ENCODE measurements at regions not wholly inside any gene's neighbourhood (a gene's known extent, or its start where the extent isn't known, plus 50 kb on each side); places are given as distances from the start of the nearest gene placed in this dataset.

DNA sequence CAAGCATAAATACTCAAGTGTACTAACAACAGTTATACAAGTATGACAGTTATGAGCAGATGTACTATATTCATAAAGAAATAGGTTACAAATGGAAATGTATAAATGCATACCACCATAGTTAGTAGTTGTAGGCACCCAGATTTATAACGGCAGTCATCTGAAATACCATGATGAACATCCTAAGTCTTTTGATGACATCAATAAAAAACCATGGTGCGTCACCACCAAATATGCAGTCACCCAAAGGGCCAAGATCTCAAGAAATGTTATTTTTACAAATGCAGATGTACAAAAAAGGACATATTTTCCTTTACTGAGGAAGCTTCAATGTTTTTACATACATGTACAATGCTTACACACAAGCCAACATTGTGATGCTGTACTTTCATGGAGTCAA lies 70.8 kb upstream of the XPA start:
- Histone ChIP-seq H3K27ac (no peak overlapping the region), H3K27me3 (peaks cover 0 to 41% (median 3%) of the 10 kb centered on the region in 3 donors), H3K4me3 (no peak overlapping the region), H3K36me3 (no peaks in the 10 kb centered on the region), H3K9me3 (no peaks in the 10 kb centered on the region), H3K4me1 (no peaks in the 10 kb centered on the region)
- intact Hi-C loops (cut with DNase I; ENCODE audit: low total_unique reads), result no loop called here
- WGBS, 5 donors, result 90 to 98% (median 92%) methylated on average over 2 of the region's 2 CpGs
- TF ChIP-seq, protein P1, sequence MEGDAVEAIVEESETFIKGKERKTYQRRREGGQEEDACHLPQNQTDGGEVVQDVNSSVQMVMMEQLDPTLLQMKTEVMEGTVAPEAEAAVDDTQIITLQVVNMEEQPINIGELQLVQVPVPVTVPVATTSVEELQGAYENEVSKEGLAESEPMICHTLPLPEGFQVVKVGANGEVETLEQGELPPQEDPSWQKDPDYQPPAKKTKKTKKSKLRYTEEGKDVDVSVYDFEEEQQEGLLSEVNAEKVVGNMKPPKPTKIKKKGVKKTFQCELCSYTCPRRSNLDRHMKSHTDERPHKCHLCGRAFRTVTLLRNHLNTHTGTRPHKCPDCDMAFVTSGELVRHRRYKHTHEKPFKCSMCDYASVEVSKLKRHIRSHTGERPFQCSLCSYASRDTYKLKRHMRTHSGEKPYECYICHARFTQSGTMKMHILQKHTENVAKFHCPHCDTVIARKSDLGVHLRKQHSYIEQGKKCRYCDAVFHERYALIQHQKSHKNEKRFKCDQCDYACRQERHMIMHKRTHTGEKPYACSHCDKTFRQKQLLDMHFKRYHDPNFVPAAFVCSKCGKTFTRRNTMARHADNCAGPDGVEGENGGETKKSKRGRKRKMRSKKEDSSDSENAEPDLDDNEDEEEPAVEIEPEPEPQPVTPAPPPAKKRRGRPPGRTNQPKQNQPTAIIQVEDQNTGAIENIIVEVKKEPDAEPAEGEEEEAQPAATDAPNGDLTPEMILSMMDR (IDR thresholded peaks at IDR 0.05), result no peak
- TF ChIP-seq POLR2AphosphoS5 (IDR thresholded peaks at IDR 0.05) (no peak), EP300 (IDR thresholded peaks at IDR 0.05) (no peak), POLR2A (IDR thresholded peaks at IDR 0.05) (no peak)
- DNase-seq, result no peak

- no peak overlapping the region for H3K4me3 ChIP-seq
Observed at GRCh38 chr9:97768746-97769145, 71.6 kb upstream of the XPA start.

DNA sequence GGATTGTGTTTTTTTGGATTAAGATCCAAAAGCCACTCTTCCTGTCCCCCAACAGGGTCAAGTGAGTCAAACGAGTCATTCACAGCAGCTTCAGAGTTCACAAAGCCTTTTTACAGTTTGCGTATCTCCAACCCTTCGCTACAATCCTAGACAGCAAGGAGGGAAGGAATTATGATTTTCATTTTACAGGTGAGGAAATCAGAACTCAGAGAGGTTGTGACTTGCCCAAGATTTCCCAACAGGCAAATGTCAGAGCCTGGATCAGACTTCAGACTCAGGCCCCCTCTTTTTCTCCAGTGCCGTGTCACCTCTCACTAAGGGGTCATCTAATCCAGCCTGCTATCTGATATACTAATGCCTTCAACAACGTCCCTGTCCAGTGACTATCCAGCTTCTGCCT lies 72.1 kb upstream of the XPA start:
- no peaks in the 10 kb centered on the region for H3K36me3 ChIP-seq
- peaks cover 0 to 39% (median 0%) of the 10 kb centered on the region in 3 donors for H3K27me3 ChIP-seq
- no peak overlapping the region for H3K27ac ChIP-seq
- H3K4me1 ChIP-seq, result peaks cover 0 to 6% (median 2%) of the 10 kb centered on the region in 4 donors
- TF ChIP-seq EP300 (IDR thresholded peaks at IDR 0.05), result no peak
- TF ChIP-seq POLR2A (IDR thresholded peaks at IDR 0.05), result no peak
- TF ChIP-seq POLR2AphosphoS5 (IDR thresholded peaks at IDR 0.05), result no peak
- TF ChIP-seq, protein P1 (IDR thresholded peaks at IDR 0.05), result no peak
- H3K9me3 ChIP-seq, result no peaks in the 10 kb centered on the region
- DNase-seq, result no peak
- intact Hi-C loops (cut with DNase I; ENCODE audit: low total_unique reads), result no loop called here
- 51 to 62% (median 58%) methylated on average over 5 of the region's 5 CpGs for WGBS, 5 donors
- no peak overlapping the region for H3K4me3 ChIP-seq

More at GRCh38 chr9:97768746-97769145, 71.6 kb upstream of the XPA start:
- no peak for DNase-seq
- Histone ChIP-seq H3K36me3 (no peaks in the 10 kb centered on the region), H3K4me1 (peaks cover 0 to 6% (median 1%) of the 10 kb centered on the region in 4 donors), H3K27ac (no peak overlapping the region), H3K27me3 (peaks cover 0 to 44% (median 3%) of the 10 kb centered on the region in 3 donors), H3K9me3 (no peaks in the 10 kb centered on the region)
- intact Hi-C loops (cut with DNase I; ENCODE audit: low total_unique reads), result no loop called here
- TF ChIP-seq POLR2AphosphoS5 (IDR thresholded peaks at IDR 0.05) (no peak), POLR2A (IDR thresholded peaks at IDR 0.05) (no peak), EP300 (IDR thresholded peaks at IDR 0.05) (no peak)
- TF ChIP-seq, protein P1 (IDR thresholded peaks at IDR 0.05), result no peak
- WGBS, 5 donors, result 66 to 79% (median 78%) methylated on average over 7 of the region's 7 CpGs

DNA sequence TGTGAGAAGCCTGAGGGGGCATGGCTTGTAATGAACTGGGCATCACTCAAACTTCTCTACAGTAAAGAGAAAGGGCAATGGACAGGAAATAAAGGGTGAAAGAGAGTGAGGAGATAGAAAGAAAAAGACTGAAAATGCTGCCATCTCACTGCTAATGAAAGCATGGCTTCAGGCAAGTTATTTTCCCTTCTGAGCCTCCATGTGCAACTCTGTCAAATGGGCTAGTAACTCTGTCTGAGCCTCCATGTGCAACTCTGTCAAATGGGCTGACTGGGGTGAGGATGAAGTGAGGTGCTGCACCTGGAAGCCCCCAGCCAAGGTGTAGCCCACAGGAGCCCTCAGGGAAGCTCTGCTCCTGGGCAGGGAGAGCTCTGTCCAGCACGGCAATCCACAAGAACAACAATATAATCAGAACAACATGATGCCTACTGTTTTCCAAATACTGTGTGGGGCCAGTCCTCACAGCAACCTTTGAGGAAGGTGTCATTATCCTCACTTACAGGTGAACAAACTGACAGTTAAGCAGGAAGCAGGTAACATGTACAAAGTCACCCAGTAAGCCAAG lies 73.8 kb upstream of the XPA start:
- peaks cover 0 to 6% (median 2%) of the 10 kb centered on the region in 4 donors for H3K4me1 ChIP-seq
- H3K27me3 ChIP-seq, result peaks cover 0 to 39% (median 0%) of the 10 kb centered on the region in 3 donors
- no peak overlapping the region for H3K4me3 ChIP-seq
- H3K9me3 ChIP-seq, result no peaks in the 10 kb centered on the region
- H3K36me3 ChIP-seq, result no peaks in the 10 kb centered on the region
- DNase-seq, result no peak
- intact Hi-C loops (cut with DNase I; ENCODE audit: low total_unique reads), result no loop called here
- 50 to 67% (median 54%) methylated on average over 1 of the region's 1 CpG for WGBS, 5 donors
- TF ChIP-seq EP300 (IDR thresholded peaks at IDR 0.05) (no peak), POLR2A (IDR thresholded peaks at IDR 0.05) (no peak), POLR2AphosphoS5 (IDR thresholded peaks at IDR 0.05) (no peak)
- TF ChIP-seq, protein P1 (IDR thresholded peaks at IDR 0.05), result no peak
- H3K27ac ChIP-seq, result no peak overlapping the region

All from stomach (tissue), 8 donors.